ENCODE measurements at regions not wholly inside any gene's neighbourhood (a gene's known extent, or its start where the extent isn't known, plus 50 kb on each side); places are given as distances from the start of the nearest gene placed in this dataset.

DNA sequence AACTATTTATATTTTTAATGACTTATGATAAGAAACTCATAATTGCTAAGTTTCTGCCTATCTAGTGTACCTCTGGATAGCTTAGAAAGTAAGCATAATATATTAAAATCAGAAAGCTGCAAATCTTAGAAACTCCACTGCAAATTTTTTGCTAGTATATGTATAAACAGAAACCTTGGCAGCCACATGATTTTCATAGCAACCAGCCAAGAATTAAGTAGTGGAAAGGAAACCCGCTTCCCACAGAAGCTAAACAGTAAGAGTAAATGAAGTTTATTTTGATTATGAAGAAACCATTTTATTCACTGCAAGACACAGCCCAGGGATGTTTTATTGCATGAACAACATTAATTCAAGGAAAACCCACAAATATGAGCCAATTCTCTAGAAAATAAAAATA lies 872.5 kb upstream of the ADGRL3 start:
- Histone ChIP-seq H2AFZ (ENCODE audit: low read length) (no peak overlapping the region), H3K36me3 (replicated peaks in 1 of 2; ENCODE audit: control insufficient read depth in 1 of 2, insufficient read depth in 2 of 2, low read length in 2 of 2) (no peaks in the 10 kb centered on the region), H3K79me2 (ENCODE audit: insufficient read depth, low read length) (no peaks in the 10 kb centered on the region), H3K27ac (ENCODE audit: extremely low read length, insufficient read depth, low read length) (no peak overlapping the region), H3K27me3 (ENCODE audit: control insufficient read depth in 1 of 2, insufficient read depth in 2 of 2, low read length in 2 of 2) (no peaks in the 10 kb centered on the region), H3K9ac (ENCODE audit: insufficient read depth, low read depth, low read length) (no peak overlapping the region), H3K4me3 (replicated peaks in 1 of 3; ENCODE audit: insufficient read depth in 1 of 3, low read depth in 2 of 3, low read length in 3 of 3) (no peak overlapping the region), H3K4me2 (ENCODE audit: low read depth, low read length) (no peak overlapping the region), H4K20me1 (ENCODE audit: insufficient read depth, low read length) (no peaks in the 10 kb centered on the region), H3K9me3 (ENCODE audit: low read length) (no peaks in the 10 kb centered on the region), H3K4me1 (ENCODE audit: insufficient read depth, low read length) (no peaks in the 10 kb centered on the region)
- 0% methylated on average over 1 of the region's 1 CpG for WGBS (ENCODE audit: low lambda C conversion rate)
- intact Hi-C loops (cut with micrococcal nuclease; ENCODE audit: unreplicated experiment) (no loop called here), in situ Hi-C loops (cut with HindIII; ENCODE audit: extremely low pct_ligation_motif_present, low pct_unique_long_range_greater_than_20kb) (no loop called here)
- no peak for FAIRE-seq
- no peak for ATAC-seq
- CTCF ChIA-PET (ENCODE audit: low intra/inter-chr PET ratio, low total read pairs): no interaction called here
- no TSS peak for BruUV-seq (replicated peaks)
- TF ChIP-seq, protein P1, sequence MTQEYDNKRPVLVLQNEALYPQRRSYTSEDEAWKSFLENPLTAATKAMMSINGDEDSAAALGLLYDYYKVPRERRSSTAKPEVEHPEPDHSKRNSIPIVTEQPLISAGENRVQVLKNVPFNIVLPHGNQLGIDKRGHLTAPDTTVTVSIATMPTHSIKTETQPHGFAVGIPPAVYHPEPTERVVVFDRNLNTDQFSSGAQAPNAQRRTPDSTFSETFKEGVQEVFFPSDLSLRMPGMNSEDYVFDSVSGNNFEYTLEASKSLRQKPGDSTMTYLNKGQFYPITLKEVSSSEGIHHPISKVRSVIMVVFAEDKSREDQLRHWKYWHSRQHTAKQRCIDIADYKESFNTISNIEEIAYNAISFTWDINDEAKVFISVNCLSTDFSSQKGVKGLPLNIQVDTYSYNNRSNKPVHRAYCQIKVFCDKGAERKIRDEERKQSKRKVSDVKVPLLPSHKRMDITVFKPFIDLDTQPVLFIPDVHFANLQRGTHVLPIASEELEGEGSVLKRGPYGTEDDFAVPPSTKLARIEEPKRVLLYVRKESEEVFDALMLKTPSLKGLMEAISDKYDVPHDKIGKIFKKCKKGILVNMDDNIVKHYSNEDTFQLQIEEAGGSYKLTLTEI (CRISPR knock-in tag; conservative IDR thresholded peaks at IDR 0.05): no peak
- no peak for TF ChIP-seq GTF2F1 (IDR thresholded peaks at IDR 0.05; ENCODE audit: low read length)
- TF ChIP-seq RBFOX2 (IDR thresholded peaks at IDR 0.05; ENCODE audit: low read depth, low read length): no peak
- TF ChIP-seq, protein P2, sequence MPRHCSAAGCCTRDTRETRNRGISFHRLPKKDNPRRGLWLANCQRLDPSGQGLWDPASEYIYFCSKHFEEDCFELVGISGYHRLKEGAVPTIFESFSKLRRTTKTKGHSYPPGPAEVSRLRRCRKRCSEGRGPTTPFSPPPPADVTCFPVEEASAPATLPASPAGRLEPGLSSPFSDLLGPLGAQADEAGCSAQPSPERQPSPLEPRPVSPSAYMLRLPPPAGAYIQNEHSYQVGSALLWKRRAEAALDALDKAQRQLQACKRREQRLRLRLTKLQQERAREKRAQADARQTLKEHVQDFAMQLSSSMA (CRISPR knock-in tag; IDR thresholded peaks at IDR 0.05): no peak
- no peak for TF ChIP-seq ZNF142 (CRISPR knock-in tag; IDR thresholded peaks at IDR 0.05)
- no peak for TF ChIP-seq ZNF747 (CRISPR knock-in tag; IDR thresholded peaks at IDR 0.05; ENCODE audit: borderline replicate concordance)
- no peak for TF ChIP-seq REL (CRISPR knock-in tag; conservative IDR thresholded peaks at IDR 0.05)
- no peak for TF ChIP-seq ZNF577 (CRISPR knock-in tag; IDR thresholded peaks at IDR 0.05; ENCODE audit: borderline replicate concordance, low read depth)
- no peak for TF ChIP-seq SP1 (IDR thresholded peaks at IDR 0.05)
- TF ChIP-seq SP1 (CRISPR knock-in tag; IDR thresholded peaks at IDR 0.05): no peak
- no peak for TF ChIP-seq ZNF12 (CRISPR knock-in tag; IDR thresholded peaks at IDR 0.05)
- POLR2A ChIA-PET: no interaction called here
- DNase-seq (ENCODE audit: low spot score): no peak
